ENCODE measurements at regions not wholly inside any gene's neighbourhood (a gene's known extent, or its start where the extent isn't known, plus 50 kb on each side); places are given as distances from the start of the nearest gene placed in this dataset.

GRCh38 chr5:57663466-57663865 lies 180.9 kb upstream of the ACTBL2 start:
- Histone ChIP-seq H3F3A (ENCODE audit: insufficient read depth, low read length) (no peaks in the 10 kb centered on the region), H3K9me3 (ENCODE audit: low read length) (no peaks in the 10 kb centered on the region), H3K9ac (ENCODE audit: low read length) (no peak overlapping the region), H3K27ac (ENCODE audit: low read depth, low read length, poor library complexity, severe bottlenecking) (no peak overlapping the region), H3K79me2 (ENCODE audit: insufficient read depth, low read length) (no peaks in the 10 kb centered on the region), H3K4me2 (ENCODE audit: low read length) (no peak overlapping the region), H2AFZ (ENCODE audit: low read length) (no peak overlapping the region), H3K4me3 (ENCODE audit: low read depth, low read length, poor library complexity, severe bottlenecking) (no peak overlapping the region), H4K20me1 (ENCODE audit: insufficient read depth, low read length) (no peaks in the 10 kb centered on the region), H3K36me3 (ENCODE audit: insufficient read depth, low read length) (no peaks in the 10 kb centered on the region), H3K27me3 (ENCODE audit: insufficient read depth, low read length) (no peaks in the 10 kb centered on the region; the same call in 1 of the 2 replicates), H3K4me1 (ENCODE audit: insufficient read depth, low read length, severe bottlenecking) (no peaks in the 10 kb centered on the region), H3K9me2 (ENCODE audit: low read depth, low read length) (no peaks in the 10 kb centered on the region)
- TF ChIP-seq CTCF (IDR thresholded peaks at IDR 0.05; ENCODE audit: low read length): no peak
- no peak for TF ChIP-seq EZH2 (IDR thresholded peaks at IDR 0.05; ENCODE audit: borderline replicate concordance, low read length)

- Histone ChIP-seq H4K20me1 (ENCODE audit: insufficient read depth, low read length) (no peaks in the 10 kb centered on the region), H3K27ac (ENCODE audit: low read depth, low read length, poor library complexity, severe bottlenecking) (no peak overlapping the region), H3K4me2 (ENCODE audit: low read length) (no peak overlapping the region), H3K27me3 (ENCODE audit: insufficient read depth, low read length) (no peaks in the 10 kb centered on the region; the same call in 1 of the 2 replicates), H3K4me1 (ENCODE audit: insufficient read depth, low read length, severe bottlenecking) (no peaks in the 10 kb centered on the region), H3K79me2 (ENCODE audit: insufficient read depth, low read length) (no peaks in the 10 kb centered on the region), H3F3A (ENCODE audit: insufficient read depth, low read length) (no peaks in the 10 kb centered on the region), H3K9ac (ENCODE audit: low read length) (no peak overlapping the region), H3K4me3 (ENCODE audit: low read depth, low read length, poor library complexity, severe bottlenecking) (no peak overlapping the region), H2AFZ (ENCODE audit: low read length) (no peak overlapping the region), H3K9me3 (ENCODE audit: low read length) (no peaks in the 10 kb centered on the region), H3K9me2 (ENCODE audit: low read depth, low read length) (no peaks in the 10 kb centered on the region), H3K36me3 (ENCODE audit: insufficient read depth, low read length) (no peaks in the 10 kb centered on the region)
- no peak for TF ChIP-seq CTCF (IDR thresholded peaks at IDR 0.05; ENCODE audit: low read length)
- TF ChIP-seq EZH2 (IDR thresholded peaks at IDR 0.05; ENCODE audit: borderline replicate concordance, low read length): no peak
Observed at GRCh38 chr5:57662991-57663390, 180.4 kb upstream of the ACTBL2 start.

GRCh38 chr5:57659886-57660285 lies 177.3 kb upstream of the ACTBL2 start:
- Histone ChIP-seq H3K4me1 (ENCODE audit: insufficient read depth, low read length, severe bottlenecking) (no peaks in the 10 kb centered on the region), H3K9me2 (ENCODE audit: low read depth, low read length) (no peaks in the 10 kb centered on the region), H3K9me3 (ENCODE audit: low read length) (no peaks in the 10 kb centered on the region), H2AFZ (ENCODE audit: low read length) (no peak overlapping the region), H3K36me3 (ENCODE audit: insufficient read depth, low read length) (no peaks in the 10 kb centered on the region), H3K27me3 (ENCODE audit: insufficient read depth, low read length) (no peaks in the 10 kb centered on the region), H3F3A (ENCODE audit: insufficient read depth, low read length) (no peaks in the 10 kb centered on the region), H3K27ac (ENCODE audit: low read depth, low read length, poor library complexity, severe bottlenecking) (no peak overlapping the region), H3K4me3 (ENCODE audit: low read depth, low read length, poor library complexity, severe bottlenecking) (no peak overlapping the region), H3K4me2 (ENCODE audit: low read length) (no peak overlapping the region), H3K9ac (ENCODE audit: low read length) (no peak overlapping the region), H4K20me1 (ENCODE audit: insufficient read depth, low read length) (no peaks in the 10 kb centered on the region), H3K79me2 (ENCODE audit: insufficient read depth, low read length) (no peaks in the 10 kb centered on the region)
- TF ChIP-seq CTCF (IDR thresholded peaks at IDR 0.05; ENCODE audit: low read length): no peak
- TF ChIP-seq EZH2 (IDR thresholded peaks at IDR 0.05; ENCODE audit: borderline replicate concordance, low read length): no peak
